Esophagus muscularis mucosa (tissue), 3 donors: ENCODE measurements at regions not wholly inside any gene's neighbourhood (a gene's known extent, or its start where the extent isn't known, plus 50 kb on each side); places are given as distances from the start of the nearest gene placed in this dataset.
A peak's percentile ranks its signal among the peaks of the same experiment; 100 is the strongest.

Experiments
- POLR2A ChIP-seq: fragments of 450-650 bp; IDR thresholded peaks from one replicate; pipeline ENCODE4 v1.6.1; 2017; ENCODE audit warnings: antibody characterized with exemption, moderate library complexity, mild to moderate bottlenecking, low read depth
- TF ChIP-seq, protein P1 (sequence below), 3 experiments: fragments of 200-600 bp in 2 of 3; fragments of 450-650 bp in 1 of 3; sonication (generic) in 2 of 3; IDR thresholded peaks; one replicate each; pipeline ENCODE4 v1.5.1; 2017 to 2019; ENCODE audit warnings: antibody characterized with exemption in 3 of 3, mild to moderate bottlenecking in 2 of 3, moderate library complexity in 1 of 3

- TF ChIP-seq, protein P1, sequence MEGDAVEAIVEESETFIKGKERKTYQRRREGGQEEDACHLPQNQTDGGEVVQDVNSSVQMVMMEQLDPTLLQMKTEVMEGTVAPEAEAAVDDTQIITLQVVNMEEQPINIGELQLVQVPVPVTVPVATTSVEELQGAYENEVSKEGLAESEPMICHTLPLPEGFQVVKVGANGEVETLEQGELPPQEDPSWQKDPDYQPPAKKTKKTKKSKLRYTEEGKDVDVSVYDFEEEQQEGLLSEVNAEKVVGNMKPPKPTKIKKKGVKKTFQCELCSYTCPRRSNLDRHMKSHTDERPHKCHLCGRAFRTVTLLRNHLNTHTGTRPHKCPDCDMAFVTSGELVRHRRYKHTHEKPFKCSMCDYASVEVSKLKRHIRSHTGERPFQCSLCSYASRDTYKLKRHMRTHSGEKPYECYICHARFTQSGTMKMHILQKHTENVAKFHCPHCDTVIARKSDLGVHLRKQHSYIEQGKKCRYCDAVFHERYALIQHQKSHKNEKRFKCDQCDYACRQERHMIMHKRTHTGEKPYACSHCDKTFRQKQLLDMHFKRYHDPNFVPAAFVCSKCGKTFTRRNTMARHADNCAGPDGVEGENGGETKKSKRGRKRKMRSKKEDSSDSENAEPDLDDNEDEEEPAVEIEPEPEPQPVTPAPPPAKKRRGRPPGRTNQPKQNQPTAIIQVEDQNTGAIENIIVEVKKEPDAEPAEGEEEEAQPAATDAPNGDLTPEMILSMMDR (IDR thresholded peaks at IDR 0.05), result peak; percentile 30 to 58 (median 46)
- TF ChIP-seq POLR2A, result no peak
Observed at GRCh38 chr4:94127707-94128328, 79.8 kb upstream of the SMARCAD1 start.
